GM21825 (cell line): ENCODE measurements at regions not wholly inside any gene's neighbourhood (a gene's known extent, or its start where the extent isn't known, plus 50 kb on each side); places are given as distances from the start of the nearest gene placed in this dataset.

ENCODE experiments used
- ATAC-seq: cut with Tn5 transposase; IDR thresholded peaks from one replicate; pipeline ENCODE4 v1.9.1; 2021; ENCODE audit warnings: mild to moderate bottlenecking, moderate library complexity; ENCODE audit not compliant: unreplicated experiment

DNA sequence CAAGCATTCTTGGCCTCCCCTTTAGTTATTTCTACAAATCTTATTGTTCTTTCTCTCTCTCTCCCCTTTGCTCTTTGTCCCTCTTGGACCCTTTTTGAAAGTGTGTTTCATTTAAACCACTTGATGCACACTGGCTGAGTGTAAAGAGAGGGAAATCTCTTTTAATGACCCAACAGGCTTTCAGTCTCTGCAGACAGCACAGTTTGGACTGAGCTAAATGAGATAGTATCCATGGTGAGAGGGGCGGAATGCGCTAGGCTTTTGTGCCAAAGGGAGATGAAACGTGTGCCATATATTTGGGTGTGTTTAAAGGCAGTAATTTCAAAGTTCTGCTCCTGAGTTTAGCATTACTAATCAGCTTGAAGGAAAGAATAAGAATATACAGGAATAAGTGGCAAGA lies 184.9 kb downstream of the PCSK1 start:
- no peak for ATAC-seq

DNA sequence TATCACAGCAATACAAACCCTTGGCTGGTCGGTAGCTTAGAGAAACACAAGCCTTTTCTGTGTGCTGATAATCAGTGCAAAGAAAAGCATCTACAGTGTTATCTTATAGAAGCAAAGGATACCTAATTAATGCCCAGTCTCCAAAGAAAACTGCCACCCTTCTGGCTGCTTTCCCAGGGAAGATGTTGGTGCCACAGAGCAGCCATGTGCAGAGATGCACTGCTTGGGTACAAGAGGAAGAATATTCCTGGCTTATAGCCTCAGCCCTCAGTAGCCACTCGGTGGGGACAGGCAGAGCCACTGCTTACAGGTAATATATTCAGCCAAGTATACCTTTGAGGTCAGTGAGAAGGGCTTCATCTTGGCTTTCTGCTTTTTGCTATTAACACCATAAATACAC lies 185.3 kb downstream of the PCSK1 start:
- ATAC-seq = no peak

DNA sequence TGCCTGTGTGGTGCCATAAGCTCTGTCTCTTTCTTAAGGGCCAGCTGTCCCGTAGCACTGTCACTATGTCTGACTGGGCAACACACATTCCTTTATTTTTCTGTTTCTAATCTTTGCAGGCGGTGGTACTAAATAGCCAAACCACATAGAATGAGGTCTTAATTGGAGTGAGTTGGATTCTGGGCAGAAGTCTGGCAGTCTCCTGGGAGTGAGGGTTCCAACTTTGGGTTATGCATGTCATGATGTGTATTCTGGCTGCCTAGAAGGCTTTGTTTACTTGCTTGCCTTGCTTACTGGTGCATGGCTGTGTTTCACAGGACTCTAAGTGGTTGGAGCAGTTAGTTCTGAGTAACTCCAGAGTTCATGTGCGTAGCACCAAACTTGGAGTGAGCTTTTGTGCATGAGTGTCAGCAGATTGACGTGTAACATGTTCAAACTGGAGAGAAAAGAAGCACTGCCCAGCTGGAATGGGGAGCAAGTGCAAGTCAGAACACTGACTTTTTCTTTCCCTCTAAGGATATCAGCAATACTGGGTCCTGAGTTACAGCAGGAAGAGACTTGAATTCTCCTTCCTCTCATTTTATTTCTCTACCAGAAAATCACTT lies 185.8 kb downstream of the PCSK1 start:
- no peak for ATAC-seq

DNA sequence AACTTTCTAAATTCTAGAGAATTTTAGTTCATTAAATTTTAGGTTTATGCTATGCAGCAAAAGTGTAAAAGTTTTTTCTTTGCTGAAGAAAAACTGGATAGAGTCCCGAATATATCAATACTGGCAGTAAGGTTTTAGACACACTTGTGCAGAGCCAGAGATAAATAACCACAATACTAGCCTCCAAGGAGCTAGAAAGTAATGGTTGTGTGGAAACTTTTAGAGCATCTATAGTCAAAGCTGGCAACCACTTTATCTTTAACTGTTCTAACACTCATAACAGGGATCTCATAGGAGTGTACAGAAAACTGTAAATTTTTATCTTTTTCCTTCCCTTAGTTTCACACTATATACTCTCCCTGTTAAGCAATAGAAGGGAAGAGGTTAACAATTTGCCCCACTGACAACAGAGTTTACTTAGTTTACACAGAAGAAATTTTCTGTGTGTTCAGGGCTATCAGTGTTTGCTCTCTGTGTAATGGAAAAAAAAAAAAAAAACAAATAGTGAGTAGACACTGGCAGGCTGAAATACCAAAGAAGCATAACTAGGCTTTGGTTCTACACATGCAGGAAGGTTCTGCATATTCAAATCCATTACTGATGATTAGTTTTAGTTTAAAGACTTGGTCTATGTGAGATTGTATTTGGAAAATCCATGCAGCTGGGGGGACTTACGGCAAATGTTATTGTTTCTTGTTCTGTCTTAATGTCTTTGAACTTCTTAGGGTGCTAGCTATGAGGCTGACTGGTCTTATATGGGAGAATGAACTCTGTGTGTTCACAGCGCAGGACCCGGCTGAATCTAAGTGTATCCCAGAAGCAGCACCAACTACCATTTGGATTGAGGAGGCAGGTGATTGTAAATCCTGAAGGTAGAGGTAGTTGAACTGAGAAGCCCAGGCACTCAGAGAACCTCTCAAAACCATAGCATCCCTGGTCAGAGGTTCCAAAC lies 187.6 kb downstream of the PCSK1 start:
- no peak for ATAC-seq

DNA sequence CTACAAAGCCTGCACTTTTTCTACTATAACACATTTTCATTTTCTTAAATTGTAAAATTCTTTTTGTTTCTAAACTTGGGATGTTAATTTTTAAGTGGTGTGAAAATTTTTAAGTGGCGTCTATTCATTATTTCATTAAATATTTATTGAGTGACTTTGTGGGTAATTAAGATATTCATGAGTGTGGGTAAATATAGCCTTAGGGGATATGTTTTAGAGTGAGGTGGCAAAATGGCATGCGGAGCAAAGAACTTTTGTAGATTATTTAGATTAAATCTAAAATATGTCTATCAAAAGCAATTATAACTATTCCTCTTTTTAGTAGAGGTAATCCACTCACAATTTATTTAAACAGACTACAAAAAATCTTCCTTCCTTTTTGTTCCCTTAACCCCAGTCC lies 188.4 kb downstream of the PCSK1 start:
- ATAC-seq = no peak

DNA sequence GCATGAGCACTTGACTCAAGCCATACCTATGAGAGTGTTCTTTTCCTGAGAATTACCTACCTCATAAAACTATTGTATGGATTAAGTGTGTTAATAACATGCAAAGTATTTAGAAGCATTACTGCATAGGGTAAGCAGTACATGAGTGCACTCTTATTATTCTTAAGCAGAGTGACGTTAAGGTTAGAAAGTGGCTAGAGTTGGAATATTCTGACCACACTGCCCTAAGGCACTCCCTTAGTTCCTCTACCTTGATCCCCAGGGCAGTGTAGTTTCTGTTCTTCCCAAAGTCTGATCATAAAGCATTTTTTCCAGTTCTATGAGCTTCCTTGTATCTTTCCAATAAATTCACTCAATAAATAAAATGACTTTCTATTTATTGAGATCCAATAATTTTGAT lies 189.2 kb downstream of the PCSK1 start:
- no peak for ATAC-seq

DNA sequence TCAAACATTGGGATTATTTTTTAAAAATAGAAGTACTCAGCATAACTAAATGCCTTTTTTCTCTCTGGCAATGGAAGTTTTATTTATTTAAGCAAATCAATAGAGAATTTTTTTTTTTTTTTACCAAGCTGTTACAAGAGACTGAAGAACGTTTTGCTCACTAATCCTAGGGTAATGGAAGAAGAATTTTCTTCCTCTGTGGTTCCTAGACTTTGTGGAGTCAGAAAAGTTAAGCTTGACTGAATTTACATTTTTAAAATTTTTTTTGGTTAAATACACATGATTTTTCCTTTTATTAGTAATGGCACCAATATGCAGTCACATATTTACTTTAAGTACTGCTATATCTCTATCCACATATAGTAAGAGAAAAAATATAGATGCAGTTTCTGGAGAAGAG lies 189.8 kb downstream of the PCSK1 start:
- no peak for ATAC-seq

DNA sequence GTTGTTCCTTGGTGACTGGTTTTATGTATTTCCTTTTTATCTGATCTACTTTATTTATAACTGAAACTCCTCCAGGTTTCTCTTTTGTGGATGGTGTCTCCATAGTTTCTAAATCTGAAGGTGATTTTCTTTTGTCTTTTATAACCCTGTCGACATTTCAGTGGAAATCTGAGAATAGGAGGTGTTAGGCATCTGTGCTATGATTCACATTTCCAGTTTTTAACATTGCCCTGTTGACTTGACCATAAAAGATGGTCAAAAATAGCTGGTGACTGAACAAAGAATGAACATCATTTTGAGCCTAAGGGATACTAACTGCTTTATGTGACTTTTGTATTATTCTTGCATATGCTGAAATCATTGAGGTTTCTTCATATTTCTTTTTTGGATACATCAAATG lies 190.5 kb downstream of the PCSK1 start:
- no peak for ATAC-seq

DNA sequence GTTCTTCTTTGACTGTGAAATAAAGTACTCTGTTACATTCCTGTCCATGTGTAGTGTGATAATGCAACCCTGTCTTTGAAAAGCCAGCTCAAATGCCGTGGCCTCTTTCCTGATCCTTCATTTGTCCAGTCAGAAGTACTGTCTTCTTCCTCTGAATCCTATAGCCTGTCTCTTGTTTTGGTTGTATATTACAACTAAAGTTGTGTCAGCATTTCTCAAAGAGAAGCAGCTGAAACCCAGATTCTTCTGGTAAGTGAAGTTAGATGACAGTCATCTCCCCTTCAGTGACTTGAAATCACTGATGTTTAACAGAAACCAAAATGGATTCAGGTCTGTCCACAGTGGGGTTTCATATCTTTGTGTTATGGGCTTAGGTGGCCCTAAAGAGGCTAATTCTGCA lies 196.2 kb downstream of the PCSK1 start:
- no peak for ATAC-seq

DNA sequence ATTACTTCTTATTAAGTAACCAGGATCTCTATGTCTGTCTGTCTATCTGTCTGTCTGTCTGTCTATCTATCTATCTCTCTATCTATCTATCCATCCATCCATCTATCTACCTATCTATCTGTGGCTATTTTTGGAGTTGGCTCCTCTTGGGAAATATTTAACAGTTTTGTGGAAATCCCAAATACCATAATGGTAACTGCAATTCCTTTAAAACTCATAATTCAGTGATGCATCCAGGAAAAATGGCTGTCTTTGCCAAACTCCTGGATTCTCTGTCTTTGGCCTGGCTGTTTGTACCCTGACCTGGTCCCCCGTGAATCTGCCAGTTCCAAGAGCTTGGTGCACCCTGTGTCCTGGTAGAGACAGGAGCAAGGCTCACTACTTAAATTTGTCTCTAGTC lies 197.0 kb downstream of the PCSK1 start:
- ATAC-seq = no peak

DNA sequence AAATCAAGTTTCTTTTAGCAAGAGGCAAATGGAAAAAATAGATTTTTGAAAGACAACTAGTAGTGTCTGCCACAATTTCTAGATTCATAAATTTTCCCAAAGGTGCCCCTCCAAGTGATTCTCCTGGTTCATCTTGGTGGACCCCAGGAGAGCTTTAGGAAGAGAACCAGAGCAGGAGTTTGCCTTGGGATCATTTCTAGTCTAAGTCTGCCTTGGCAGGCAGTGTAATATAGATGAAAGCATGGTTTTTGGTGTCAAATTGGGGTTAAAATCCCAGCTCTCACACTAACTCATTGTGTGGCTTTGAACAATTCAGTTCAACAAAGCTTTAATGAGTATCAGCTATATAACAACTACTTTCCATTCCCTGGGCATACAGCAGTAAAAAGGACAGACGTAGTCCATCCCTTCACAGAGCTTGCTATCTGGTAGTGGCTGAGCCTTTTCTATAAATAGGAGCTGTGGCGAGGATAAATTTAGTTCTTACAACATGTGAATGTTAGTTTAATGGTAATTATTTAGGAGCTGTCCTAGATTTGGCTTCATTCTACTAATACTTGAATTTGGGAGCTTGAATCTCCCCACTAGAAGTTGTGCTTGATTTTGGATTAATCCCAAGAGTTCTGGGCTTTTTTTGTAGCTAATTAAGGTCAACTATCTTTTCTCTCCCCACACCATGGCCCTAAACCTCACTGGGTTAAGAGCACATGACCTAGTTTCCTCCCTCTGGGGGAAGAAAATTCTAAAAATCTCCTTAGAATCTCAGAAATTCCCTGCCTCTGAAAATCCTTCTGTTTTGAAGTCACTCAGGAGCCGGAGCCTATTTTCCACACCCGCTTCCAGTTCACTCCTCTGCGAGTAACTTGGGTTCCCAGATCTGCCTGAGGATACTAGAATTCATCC lies 197.8 kb downstream of the PCSK1 start:
- ATAC-seq = no peak

DNA sequence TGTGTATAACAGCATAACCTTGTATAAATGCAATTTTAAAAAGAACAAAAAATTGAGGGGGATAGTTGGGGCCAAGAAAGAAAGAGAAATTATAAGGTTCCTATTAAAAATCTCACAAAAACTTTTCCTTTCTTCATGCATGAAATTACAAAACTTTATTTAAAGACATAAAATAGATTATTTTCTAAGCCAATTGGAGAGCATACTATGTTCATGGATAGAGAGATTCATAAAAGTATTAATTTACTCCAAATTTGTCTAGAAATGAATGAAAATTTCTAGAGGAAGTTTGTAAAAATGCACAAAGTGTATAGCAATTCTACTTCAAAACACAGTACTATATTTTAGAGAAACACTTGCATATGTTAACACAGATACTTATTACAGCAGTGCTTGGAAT lies 200.4 kb downstream of the PCSK1 start:
- no peak for ATAC-seq

DNA sequence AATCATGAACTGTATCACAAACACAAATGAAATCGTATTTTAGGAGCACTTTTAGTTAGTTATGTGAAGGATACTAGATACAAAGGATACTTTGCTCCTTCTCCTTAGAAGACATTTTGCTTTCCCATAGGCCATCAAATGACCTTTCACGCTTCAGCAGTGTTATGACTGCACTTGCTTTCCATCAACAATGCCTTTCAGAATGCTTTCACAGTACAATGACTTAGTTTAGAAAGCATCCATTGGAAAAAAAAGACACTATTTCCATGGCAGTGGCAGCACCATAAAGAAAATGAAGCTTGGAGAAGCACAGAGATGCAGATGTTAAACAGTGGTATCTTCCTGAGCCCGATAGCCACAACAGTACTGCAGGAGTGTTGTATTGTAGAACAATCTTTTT lies 203.9 kb downstream of the PCSK1 start:
- no peak for ATAC-seq

DNA sequence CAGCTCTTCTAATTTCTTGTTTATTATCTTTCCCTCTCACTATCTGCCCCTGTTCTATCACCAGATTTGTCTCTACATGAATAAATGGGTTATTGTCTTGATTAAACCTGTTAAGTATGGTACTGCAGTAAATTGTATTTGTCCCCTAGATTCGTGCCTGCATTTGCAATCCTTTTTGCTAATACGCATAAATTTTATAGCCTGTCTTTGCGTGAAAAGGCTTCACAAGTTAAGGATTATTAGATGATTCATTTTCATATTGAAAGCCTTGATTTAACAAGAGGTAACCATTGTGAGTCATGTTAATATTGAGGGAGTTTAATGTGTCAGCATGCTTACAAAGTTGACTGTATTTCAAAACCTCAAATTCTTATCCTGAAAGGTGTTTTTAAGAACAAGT lies 204.6 kb downstream of the PCSK1 start:
- ATAC-seq = no peak

DNA sequence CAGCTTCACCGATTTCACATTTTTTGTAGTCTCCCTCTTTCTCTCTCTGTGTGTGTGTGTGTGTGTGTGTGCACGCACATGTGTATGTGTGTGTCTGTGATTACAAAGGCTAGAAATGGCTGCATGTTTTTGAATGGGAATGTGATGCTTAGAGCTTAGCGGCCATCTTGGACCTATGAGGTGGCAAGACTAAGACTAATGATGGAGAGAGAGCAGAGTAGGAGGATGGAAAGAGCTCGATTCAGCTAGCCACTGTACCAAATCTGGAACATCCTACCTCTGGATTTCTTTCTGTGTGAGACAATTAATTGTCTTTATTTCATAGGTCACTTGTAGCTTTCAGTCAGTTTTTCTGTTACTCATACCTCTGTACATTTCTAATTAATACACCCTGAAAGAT lies 205.1 kb downstream of the PCSK1 start:
- ATAC-seq = no peak

DNA sequence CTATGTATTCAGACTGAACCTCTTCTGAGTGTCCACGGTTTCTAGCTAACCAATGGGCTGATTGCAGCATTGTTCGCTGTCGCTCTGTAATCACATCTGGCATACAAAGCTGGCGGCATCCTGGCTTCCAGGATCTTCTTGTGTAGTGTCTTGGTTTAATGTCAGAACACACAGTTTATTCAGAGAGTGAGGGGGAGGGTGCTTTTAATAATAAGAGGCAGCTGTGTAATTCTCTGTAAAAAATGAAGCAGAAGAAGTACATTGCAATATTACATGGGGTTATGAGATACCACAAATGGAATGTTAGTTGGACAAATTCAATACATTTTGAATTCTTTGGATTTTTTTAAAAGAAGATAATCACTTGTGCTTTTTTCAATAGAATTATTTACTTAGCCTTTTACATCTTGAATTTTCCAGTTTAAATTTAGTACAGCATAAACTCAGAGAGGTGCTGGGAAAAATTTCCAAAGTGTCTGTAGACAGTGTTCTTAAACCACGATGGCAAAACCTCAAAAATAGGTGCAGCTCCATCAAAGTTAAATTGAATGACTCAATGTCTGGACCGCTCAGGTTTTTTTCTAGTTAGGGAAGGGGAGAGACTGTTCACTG lies 206.0 kb downstream of the PCSK1 start:
- no peak for ATAC-seq

DNA sequence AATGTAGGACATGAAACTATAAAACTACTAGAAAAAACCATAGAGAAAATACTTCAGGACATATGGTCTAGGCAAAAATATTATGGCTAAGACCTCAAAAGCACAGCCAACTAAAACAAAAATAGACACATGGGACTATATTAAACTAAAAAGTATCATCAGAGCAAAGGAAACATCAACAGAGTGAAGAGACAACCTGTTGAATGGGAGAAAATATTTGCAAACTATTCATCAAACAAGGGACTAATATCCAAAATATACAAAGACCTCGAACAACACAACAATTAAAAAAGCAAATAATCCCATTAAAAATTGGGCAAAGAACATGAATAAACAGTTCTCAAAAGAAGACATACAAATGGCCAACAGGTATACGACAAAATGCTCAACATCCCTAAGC lies 210.9 kb downstream of the PCSK1 start:
- no peak for ATAC-seq

DNA sequence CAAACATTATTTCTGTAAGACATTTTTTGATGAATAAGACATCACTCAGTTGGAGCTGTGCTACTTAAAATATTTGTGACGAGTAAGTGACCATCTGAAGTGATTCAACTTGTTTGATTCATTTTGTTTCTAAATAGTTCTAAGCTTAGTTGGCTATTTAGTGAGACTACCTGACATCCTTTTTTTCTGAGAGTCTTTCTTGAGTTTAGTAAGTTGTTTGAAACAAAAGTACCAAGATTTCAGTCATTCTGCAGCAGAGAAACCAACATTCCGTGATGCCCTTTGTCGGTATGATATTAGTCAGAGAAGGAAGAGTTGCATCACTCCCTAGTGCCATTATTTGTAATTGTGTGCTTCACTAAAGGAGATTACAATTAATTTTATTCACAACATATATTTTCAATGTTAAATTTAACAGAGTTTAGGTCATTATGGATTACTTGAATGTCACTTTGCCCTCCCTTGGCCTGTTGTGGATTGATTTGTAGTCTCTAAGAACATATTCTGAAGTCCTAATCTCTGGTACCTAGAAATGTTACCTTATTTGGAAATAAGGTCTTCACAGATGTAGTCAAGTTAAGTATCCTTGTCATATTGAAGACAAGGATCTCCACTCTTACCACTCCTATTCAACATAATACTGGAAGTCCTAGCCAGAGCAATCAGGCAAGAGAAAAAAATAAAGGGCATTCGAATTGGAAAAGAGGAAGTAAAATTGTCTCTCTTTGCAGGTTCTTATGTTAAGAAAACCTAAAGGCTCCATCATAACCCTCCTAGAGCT lies 212.2 kb downstream of the PCSK1 start:
- ATAC-seq = no peak

DNA sequence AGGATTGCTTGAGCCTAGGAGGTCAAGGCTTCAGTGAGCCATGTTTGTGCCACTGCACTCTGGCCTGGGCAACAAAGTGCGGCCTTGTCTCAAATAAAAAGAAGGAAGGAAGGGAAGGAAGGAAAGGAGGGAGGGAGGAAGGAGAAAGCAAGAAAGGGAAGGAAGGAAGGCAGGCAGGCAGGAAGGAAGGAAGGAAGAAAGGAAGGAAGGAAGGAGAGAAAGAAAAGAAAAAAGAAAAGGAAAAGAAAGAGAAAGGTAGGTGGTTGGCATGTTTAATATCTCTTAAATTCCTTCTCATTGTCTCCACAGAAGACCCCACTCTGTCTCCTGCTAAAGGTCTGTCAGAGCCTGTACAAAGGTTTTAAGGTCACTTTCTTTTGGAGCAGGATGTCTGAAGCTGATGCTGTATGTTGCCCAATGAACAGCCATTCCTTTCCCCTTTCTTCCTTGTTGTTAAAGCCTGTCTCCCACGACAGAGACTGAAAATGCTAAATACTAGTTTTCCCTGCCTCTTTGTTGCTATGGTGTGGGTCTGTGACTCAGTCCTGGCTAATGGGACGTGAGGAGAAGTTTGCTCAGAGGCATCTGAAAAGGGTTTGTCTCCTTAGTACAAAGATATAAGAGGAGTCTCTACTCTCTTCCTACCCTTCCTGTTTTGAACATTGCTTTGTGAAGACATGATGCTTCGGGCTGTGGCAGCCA lies 213.3 kb downstream of the PCSK1 start:
- no peak for ATAC-seq

DNA sequence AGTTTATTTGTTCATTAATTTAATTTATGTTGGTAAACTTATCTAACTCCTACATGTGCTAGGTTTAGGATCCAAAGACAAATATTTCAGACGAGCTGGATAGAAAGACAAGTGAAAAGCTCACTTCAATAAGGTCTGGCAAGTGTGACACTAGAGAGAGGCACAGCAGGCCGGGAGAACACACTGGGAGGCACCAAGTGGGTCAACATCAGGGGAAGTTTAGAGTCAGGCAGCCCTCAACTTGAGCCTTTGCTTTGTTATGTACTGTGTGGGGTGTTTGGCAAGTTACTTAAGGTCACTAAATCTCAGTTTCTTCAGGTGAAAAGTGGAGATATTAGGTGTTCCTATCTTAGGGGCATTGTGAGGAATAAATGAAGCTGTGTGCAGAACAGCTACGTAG lies 214.4 kb downstream of the PCSK1 start:
- no peak for ATAC-seq
